Neural cell (in vitro differentiated cells): ENCODE measurements at regions not wholly inside any gene's neighbourhood (a gene's known extent, or its start where the extent isn't known, plus 50 kb on each side); places are given as distances from the start of the nearest gene placed in this dataset.

Source experiments
- H2AFZ ChIP-seq: fragments of 200-600, 300-800 bp; sonication (generic), shearing (Covaris generic); 2 replicates; pipeline ENCODE4 v1.6.0; 2014; ENCODE audit warnings: low read depth, mild to moderate bottlenecking, antibody characterized with exemption, low read length, moderate library complexity
- H3F3A ChIP-seq: fragments of 200-600 bp; shearing (Covaris generic); 2 replicates; pipeline ENCODE4 v1.6.1; 2016; ENCODE audit warnings: mild to moderate bottlenecking, moderate library complexity, mixed read lengths, antibody characterized with exemption, low read length; ENCODE audit not compliant: insufficient read depth, poor library complexity, severe bottlenecking
- H3K27ac ChIP-seq: fragments of 200-600, 300-800 bp; sonication (generic), shearing (Covaris generic); 2 replicates; pipeline ENCODE4 v1.5.1; 2014; ENCODE audit warnings: mild to moderate bottlenecking, low read length, moderate library complexity
- H3K27me3 ChIP-seq: fragments of 300-800, 200-600 bp; sonication (generic), shearing (Covaris generic); 2 replicates; pipeline ENCODE4 v1.6.0; 2014; ENCODE audit warnings: mild to moderate bottlenecking, low read depth, low read length, moderate library complexity; ENCODE audit not compliant: insufficient read depth
- H3K36me3 ChIP-seq: fragments of 300-800, 200-600 bp; sonication (generic), shearing (Covaris generic); 2 replicates; pipeline ENCODE4 v1.5.1; 2014; ENCODE audit warnings: mild to moderate bottlenecking, antibody characterized with exemption, low read length, moderate library complexity; ENCODE audit not compliant: insufficient read depth
- H3K4me2 ChIP-seq: fragments of 300-800, 200-600 bp; sonication (generic), shearing (Covaris generic); 2 replicates; pipeline ENCODE4 v1.6.0; 2014; ENCODE audit warnings: mild to moderate bottlenecking, low read length
- H3K4me3 ChIP-seq: fragments of 300-800, 200-600 bp; sonication (generic), shearing (Covaris generic); 2 replicates; pipeline ENCODE4 v1.5.1; 2014; ENCODE audit warnings: mild to moderate bottlenecking, low read length, moderate library complexity
- H3K79me2 ChIP-seq: fragments of 200-600 bp; shearing (Covaris generic); replicated peaks from 2 replicates; pipeline ENCODE4 v1.6.0; 2014; ENCODE audit warnings: mild to moderate bottlenecking, low read length, moderate library complexity; ENCODE audit not compliant: insufficient read depth
- H3K9ac ChIP-seq: fragments of 300-800, 200-600 bp; sonication (generic), shearing (Covaris generic); 2 replicates; pipeline ENCODE4 v1.6.1; 2016; ENCODE audit warnings: mild to moderate bottlenecking, low read length, mixed read lengths
- H3K9me2 ChIP-seq: fragments of 200-600 bp; shearing (Covaris generic); 2 replicates; pipeline ENCODE4 v1.6.1; 2016; ENCODE audit warnings: mild to moderate bottlenecking, low read length, mixed read lengths; ENCODE audit not compliant: insufficient read depth
- H3K9me3 ChIP-seq: fragments of 200-600, 300-800 bp; sonication (generic), shearing (Covaris generic); 2 replicates; pipeline ENCODE4 v1.6.1; 2016; ENCODE audit warnings: mild to moderate bottlenecking, mixed run types, low read length, moderate library complexity, mixed read lengths
- H4K20me1 ChIP-seq: fragments of 200-600 bp; shearing (Covaris generic); 2 replicates; pipeline ENCODE4 v1.6.1; 2016; ENCODE audit warnings: mild to moderate bottlenecking, mixed run types; ENCODE audit not compliant: insufficient read depth
- CTCF ChIP-seq: fragments of 450-650 bp; IDR thresholded peaks from 2 replicates; pipeline ENCODE4 v1.5.1; 2014; ENCODE audit warnings: antibody characterized with exemption, mild to moderate bottlenecking, moderate library complexity; ENCODE audit not compliant: poor library complexity, severe bottlenecking
- EP300 ChIP-seq: fragments of 450-650 bp; conservative IDR thresholded peaks from 2 replicates; pipeline ENCODE4 v1.6.1; 2014; ENCODE audit warnings: antibody characterized with exemption, mild to moderate bottlenecking, moderate library complexity; ENCODE audit not compliant: poor library complexity, severe bottlenecking
- EZH2 ChIP-seq: fragments of 200-600, 300-800 bp; shearing (Covaris generic), sonication (generic); IDR thresholded peaks from 2 replicates; pipeline ENCODE4 v1.6.1; 2014; ENCODE audit warnings: antibody characterized with exemption, low read length, borderline replicate concordance, mild to moderate bottlenecking; ENCODE audit not compliant: insufficient read depth, poor library complexity, severe bottlenecking
- MXI1 ChIP-seq: fragments of 450-650 bp; conservative IDR thresholded peaks from 2 replicates; pipeline ENCODE4 v1.6.1; 2014; ENCODE audit warnings: antibody characterized with exemption, mild to moderate bottlenecking; ENCODE audit not compliant: poor library complexity, severe bottlenecking
- POLR2AphosphoS5 ChIP-seq: IDR thresholded peaks from 2 replicates; pipeline ENCODE4 v1.6.1; 2012
- RAD21 ChIP-seq: fragments of 450-650 bp; conservative IDR thresholded peaks from 2 replicates; pipeline ENCODE4 v1.6.1; 2014; ENCODE audit warnings: antibody characterized with exemption, mild to moderate bottlenecking, moderate library complexity
- REST ChIP-seq: IDR thresholded peaks from 2 replicates; pipeline ENCODE4 v1.6.1; 2012; ENCODE audit warnings: borderline replicate concordance
- SMC3 ChIP-seq: fragments of 450-650 bp; conservative IDR thresholded peaks from 2 replicates; pipeline ENCODE4 v1.6.1; 2014; ENCODE audit warnings: antibody characterized with exemption, mild to moderate bottlenecking, moderate library complexity; ENCODE audit not compliant: poor library complexity
- TAF1 ChIP-seq: IDR thresholded peaks from 2 replicates; pipeline ENCODE4 v1.6.1; 2012; ENCODE audit warnings: low read depth

- TF ChIP-seq SMC3 (no peak), TAF1 (no peak), CTCF (no peak), EP300 (no peak), MXI1 (no peak), REST (no peak), RAD21 (no peak), POLR2AphosphoS5 (no peak), EZH2 (no peak)
- Histone ChIP-seq H3K27me3 (no peaks in the 10 kb centered on the region), H3K79me2 (no peaks in the 10 kb centered on the region), H3K9me3 (no peaks in the 10 kb centered on the region), H3K9ac (no peak overlapping the region), H3K27ac (no peak overlapping the region), H2AFZ (no peak overlapping the region), H3K4me2 (no peak overlapping the region), H3K36me3 (no peaks in the 10 kb centered on the region), H4K20me1 (no peaks in the 10 kb centered on the region), H3F3A (no peaks in the 10 kb centered on the region), H3K4me3 (no peak overlapping the region), H3K9me2 (no peaks in the 10 kb centered on the region)
Measured at GRCh38 chr3:21892104-21892503, 141.1 kb upstream of the ZNF385D start.

- no peak overlapping the region for H2AFZ ChIP-seq
- H3K4me3 ChIP-seq = no peak overlapping the region
- H3K27ac ChIP-seq = no peak overlapping the region
- H3K79me2 ChIP-seq = no peaks in the 10 kb centered on the region
- no peaks in the 10 kb centered on the region for H3F3A ChIP-seq
- H3K9me2 ChIP-seq = no peaks in the 10 kb centered on the region
- H4K20me1 ChIP-seq = no peaks in the 10 kb centered on the region
- H3K9me3 ChIP-seq = no peaks in the 10 kb centered on the region
- TF ChIP-seq SMC3 (no peak), REST (no peak), CTCF (no peak), RAD21 (no peak), POLR2AphosphoS5 (no peak), TAF1 (no peak), EP300 (no peak), EZH2 (no peak), MXI1 (no peak)
- no peaks in the 10 kb centered on the region for H3K27me3 ChIP-seq
- H3K36me3 ChIP-seq = no peaks in the 10 kb centered on the region
- H3K9ac ChIP-seq = no peak overlapping the region
- no peak overlapping the region for H3K4me2 ChIP-seq
Measured at GRCh38 chr3:21893242-21893641, 142.2 kb upstream of the ZNF385D start.
